Upper lobe of left lung (tissue), 6 donors: ENCODE measurements at regions not wholly inside any gene's neighbourhood (a gene's known extent, or its start where the extent isn't known, plus 50 kb on each side); places are given as distances from the start of the nearest gene placed in this dataset.
A peak's percentile ranks its signal among the peaks of the same experiment; 100 is the strongest.

ENCODE experiments used
- ATAC-seq, 2 donors: fragments of 200-7000 bp; cut with Tn5 transposase; one replicate each; pipeline ENCODE4 v1.9.1; 2022; ENCODE audit warnings: mild to moderate bottlenecking in 2 of 2, moderate library complexity in 2 of 2; ENCODE audit not compliant: low FRiP score in 2 of 2
- DNase-seq, 2 donors: peaks; one replicate each; pipeline ENCODE4 v3.0.0-alpha.2; 2019 to 2020
- H3K27ac ChIP-seq, 4 donors: fragments of 200-600 bp; sonication (generic); one replicate each; pipeline ENCODE4 v1.5.1; 2016 to 2019
- H3K27me3 ChIP-seq, 4 donors: fragments of 200-600 bp; sonication (generic); one replicate each; pipeline ENCODE4 v1.5.1; 2017 to 2019
- H3K36me3 ChIP-seq, 4 donors: fragments of 200-600 bp; sonication (generic); one replicate each; pipeline ENCODE4 v1.5.1; 2016 to 2019
- H3K4me1 ChIP-seq, 4 donors: fragments of 200-600 bp; sonication (generic); one replicate each; pipeline ENCODE4 v1.5.1; 2018 to 2019
- H3K4me3 ChIP-seq, 4 donors: fragments of 200-600 bp; sonication (generic); one replicate each; pipeline ENCODE4 v1.5.1; 2017 to 2019; ENCODE audit warnings: mild to moderate bottlenecking in 2 of 4, moderate library complexity in 1 of 4
- H3K9me3 ChIP-seq, 4 donors: fragments of 200-600 bp; sonication (generic); one replicate each; pipeline ENCODE4 v1.5.1; 2018 to 2019
- EP300 ChIP-seq, 4 donors: sonication (generic); formaldehyde crosslinking; IDR thresholded peaks; one replicate each; pipeline ENCODE4 v1.5.1; 2017; ENCODE audit warnings: antibody characterized with exemption in 4 of 4, control low read depth in 2 of 4
- POLR2A ChIP-seq, 4 donors: fragments of 450-650 bp; IDR thresholded peaks; one replicate each; pipeline ENCODE4 v1.5.1; 2016 to 2017; ENCODE audit warnings: antibody characterized with exemption in 4 of 4, mild to moderate bottlenecking in 2 of 4
- POLR2AphosphoS5 ChIP-seq, 2 donors: sonication (generic); formaldehyde crosslinking; IDR thresholded peaks; one replicate each; pipeline ENCODE4 v1.5.1; 2017; ENCODE audit warnings: antibody characterized with exemption in 2 of 2
- WGBS, 2 donors: methylation state at CpG; one replicate each; pipeline ENCODE4 v1.1.5; 2017 to 2018; 5-methylcytosine and 5-hydroxymethylcytosine counted together
- TF ChIP-seq, protein P1 (sequence below), 6 experiments: fragments of 450-650 bp in 4 of 6; fragments of 200-600 bp in 2 of 6; sonication (generic) in 2 of 6; IDR thresholded peaks; one replicate each; pipeline ENCODE4 v1.5.1; 2016 to 2019; ENCODE audit warnings: antibody characterized with exemption in 6 of 6
- donor health status: DM: no; HTN: no; CAD: no; lungs with moderate emphysema.
- donor health status: DM: no; HTN: yes; CAD: no; lungs with severe emphysema.

- Histone ChIP-seq H3K9me3 (no peaks in the 10 kb centered on the region), H3K27me3 (no peaks in the 10 kb centered on the region), H3K27ac (peak overlapping the region; percentile 60 to 81 (median 71)), H3K4me1 (peaks cover 32 to 36% (median 32%) of the 10 kb centered on the region in 4 donors), H3K36me3 (no peaks in the 10 kb centered on the region), H3K4me3 (no peak overlapping the region)
- peak; percentile 36 to 72 for DNase-seq
- peak; percentile 55 to 85 for ATAC-seq
- 43 to 45% methylated on average over 24 of the region's 24 CpGs for WGBS, 2 donors
- TF ChIP-seq POLR2AphosphoS5 (IDR thresholded peaks at IDR 0.05): peak; percentile 69 to 77
- TF ChIP-seq, protein P1, sequence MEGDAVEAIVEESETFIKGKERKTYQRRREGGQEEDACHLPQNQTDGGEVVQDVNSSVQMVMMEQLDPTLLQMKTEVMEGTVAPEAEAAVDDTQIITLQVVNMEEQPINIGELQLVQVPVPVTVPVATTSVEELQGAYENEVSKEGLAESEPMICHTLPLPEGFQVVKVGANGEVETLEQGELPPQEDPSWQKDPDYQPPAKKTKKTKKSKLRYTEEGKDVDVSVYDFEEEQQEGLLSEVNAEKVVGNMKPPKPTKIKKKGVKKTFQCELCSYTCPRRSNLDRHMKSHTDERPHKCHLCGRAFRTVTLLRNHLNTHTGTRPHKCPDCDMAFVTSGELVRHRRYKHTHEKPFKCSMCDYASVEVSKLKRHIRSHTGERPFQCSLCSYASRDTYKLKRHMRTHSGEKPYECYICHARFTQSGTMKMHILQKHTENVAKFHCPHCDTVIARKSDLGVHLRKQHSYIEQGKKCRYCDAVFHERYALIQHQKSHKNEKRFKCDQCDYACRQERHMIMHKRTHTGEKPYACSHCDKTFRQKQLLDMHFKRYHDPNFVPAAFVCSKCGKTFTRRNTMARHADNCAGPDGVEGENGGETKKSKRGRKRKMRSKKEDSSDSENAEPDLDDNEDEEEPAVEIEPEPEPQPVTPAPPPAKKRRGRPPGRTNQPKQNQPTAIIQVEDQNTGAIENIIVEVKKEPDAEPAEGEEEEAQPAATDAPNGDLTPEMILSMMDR (IDR thresholded peaks at IDR 0.05): no peak
- peak in 1 of 4 donors; percentile 57 for TF ChIP-seq POLR2A (IDR thresholded peaks at IDR 0.05)
- TF ChIP-seq EP300 (IDR thresholded peaks at IDR 0.05): peak in 3 of 4 donors; percentile 21 to 97 (median 76)
These were observed 170.1 kb downstream of the ASB1 start for GRCh38 chr2:238596571-238597551.

DNA sequence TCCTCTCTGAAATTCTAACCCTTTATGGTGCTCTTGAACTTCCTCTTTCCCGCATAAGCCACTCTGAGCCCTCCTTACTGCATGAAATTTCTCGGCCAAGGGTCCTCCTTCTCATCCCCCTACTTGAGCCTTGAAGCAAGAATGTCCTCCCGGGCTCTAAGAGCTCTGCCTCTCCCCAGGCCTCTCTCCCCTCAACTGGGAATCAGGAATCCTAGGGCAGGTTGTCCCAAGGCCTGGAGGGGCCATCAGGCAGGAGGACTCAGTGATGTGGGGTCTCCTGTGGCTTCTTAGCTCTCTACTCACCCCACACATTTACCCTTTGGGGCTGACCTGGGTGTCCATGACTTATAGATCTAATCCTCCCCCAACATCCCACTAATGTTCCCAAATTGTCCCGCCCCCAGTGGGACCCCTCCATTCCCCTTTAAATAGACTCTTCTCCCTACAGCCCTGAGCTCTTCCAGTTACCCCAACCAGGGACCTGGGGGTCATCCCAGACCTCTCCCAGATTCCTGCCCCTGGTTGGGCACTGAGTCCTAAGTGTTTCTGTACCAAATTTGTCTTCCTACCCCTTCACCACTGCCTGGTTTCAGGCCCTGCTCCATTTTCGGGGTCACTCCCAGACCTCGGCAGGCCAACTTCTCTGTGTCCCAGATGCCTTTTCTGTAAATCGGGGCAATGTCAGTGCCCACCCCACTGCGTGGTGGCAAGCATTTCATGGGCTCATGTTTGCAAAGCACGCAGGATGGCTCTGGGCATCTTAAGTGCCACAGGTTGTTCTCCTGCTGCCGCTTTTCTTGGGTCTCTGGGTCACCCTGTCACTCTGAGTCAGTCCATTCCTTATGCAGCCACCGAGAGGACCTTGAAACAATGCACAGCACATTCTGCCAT, 171.2 kb downstream of the ASB1 start:
- DNase-seq: no peak
- WGBS, 2 donors: 71 to 76% methylated on average over 11 of the region's 11 CpGs
- TF ChIP-seq, protein P1 (IDR thresholded peaks at IDR 0.05): no peak
- no peak for TF ChIP-seq POLR2AphosphoS5 (IDR thresholded peaks at IDR 0.05)
- TF ChIP-seq EP300 (IDR thresholded peaks at IDR 0.05): no peak
- TF ChIP-seq POLR2A (IDR thresholded peaks at IDR 0.05): no peak
- no peaks in the 10 kb centered on the region for H3K27me3 ChIP-seq
- ATAC-seq: no peak
- H3K4me3 ChIP-seq: no peak overlapping the region
- H3K4me1 ChIP-seq: peaks cover 41 to 46% (median 42%) of the 10 kb centered on the region in 4 donors
- peak overlapping the region; percentile 39 to 81 (median 71) for H3K27ac ChIP-seq
- no peaks in the 10 kb centered on the region for H3K9me3 ChIP-seq
- no peaks in the 10 kb centered on the region for H3K36me3 ChIP-seq

- no peak for TF ChIP-seq POLR2AphosphoS5 (IDR thresholded peaks at IDR 0.05)
- TF ChIP-seq POLR2A (IDR thresholded peaks at IDR 0.05): no peak
- no peak for TF ChIP-seq EP300 (IDR thresholded peaks at IDR 0.05)
- TF ChIP-seq, protein P1 (IDR thresholded peaks at IDR 0.05): no peak
- peaks cover 42 to 48% (median 43%) of the 10 kb centered on the region in 4 donors for H3K4me1 ChIP-seq
- H3K27ac ChIP-seq: peak overlapping the region in 3 of 4 donors; percentile 2 to 81 (median 74)
These were observed 172.2 kb downstream of the ASB1 start for GRCh38 chr2:238598802-238599530.

More at GRCh38 chr2:238598802-238599530, 172.2 kb downstream of the ASB1 start:
- peak in 1 of 2 donors; percentile 20 for DNase-seq
- WGBS, 2 donors: 79 to 80% methylated on average over 14 of the region's 14 CpGs
- Histone ChIP-seq H3K4me3 (no peak overlapping the region), H3K27me3 (no peaks in the 10 kb centered on the region), H3K9me3 (no peaks in the 10 kb centered on the region), H3K36me3 (no peaks in the 10 kb centered on the region)
- ATAC-seq: no peak
